GM23338 (cell line): ENCODE measurements at regions not wholly inside any gene's neighbourhood (a gene's known extent, or its start where the extent isn't known, plus 50 kb on each side); places are given as distances from the start of the nearest gene placed in this dataset.

ENCODE experiments used
- ATAC-seq: fragments of 200-7000 bp; cut with Tn5 transposase; 3 replicates; pipeline ENCODE4 v1.9.1; 2020
- DNase-seq: peaks from one replicate; pipeline ENCODE4 v3.0.0-alpha.2; 2015; ENCODE audit warnings: low spot score
- H2AFZ ChIP-seq: fragments of 200-600 bp; sonication (generic); 2 replicates; pipeline ENCODE4 v1.8.0; 2016; ENCODE audit warnings: antibody characterized with exemption, mild to moderate bottlenecking, moderate library complexity
- H3F3A ChIP-seq: fragments of 200-600 bp; sonication (generic); replicated peaks from 2 replicates; pipeline ENCODE4 v1.8.0; 2017; ENCODE audit warnings: antibody characterized with exemption, mixed run types, low read depth
- H3K27ac ChIP-seq: fragments of 200-600 bp; sonication (generic); 2 replicates; pipeline ENCODE4 v1.6.1; 2016; ENCODE audit warnings: low read depth
- H3K27me3 ChIP-seq: fragments of 200-600 bp; sonication (generic); 2 replicates; pipeline ENCODE4 v1.8.0; 2016; ENCODE audit warnings: mild to moderate bottlenecking, mixed run types, moderate library complexity; ENCODE audit not compliant: insufficient read depth
- H3K36me3 ChIP-seq: fragments of 200-600 bp; sonication (generic); 2 replicates; pipeline ENCODE4 v1.8.0; 2016; ENCODE audit warnings: mild to moderate bottlenecking; ENCODE audit not compliant: insufficient read depth
- H3K4me1 ChIP-seq: fragments of 200-600 bp; sonication (generic); 2 replicates; pipeline ENCODE4 v1.8.0; 2016; ENCODE audit warnings: mild to moderate bottlenecking, moderate library complexity; ENCODE audit not compliant: insufficient read depth
- H3K4me2 ChIP-seq: fragments of 200-600 bp; sonication (generic); 2 replicates; pipeline ENCODE4 v1.7.1; 2017; ENCODE audit warnings: mixed run types
- H3K4me3 ChIP-seq: fragments of 200-600 bp; sonication (generic); 2 replicates; pipeline ENCODE4 v1.6.1; 2016; ENCODE audit warnings: mixed run types
- H3K79me2 ChIP-seq: fragments of 200-600 bp; sonication (generic); replicated peaks from 2 replicates; pipeline ENCODE4 v1.8.0; 2017; ENCODE audit warnings: mild to moderate bottlenecking; ENCODE audit not compliant: insufficient read depth
- H3K9me2 ChIP-seq: fragments of 200-600 bp; sonication (generic); 2 replicates; pipeline ENCODE4 v1.8.0; 2017; ENCODE audit not compliant: insufficient read depth
- H4K20me1 ChIP-seq: fragments of 200-600 bp; sonication (generic); replicated peaks from 2 replicates; pipeline ENCODE4 v1.8.0; 2017; ENCODE audit warnings: mild to moderate bottlenecking; ENCODE audit not compliant: insufficient read depth
- H3K27ac Mint-ChIP-seq: 2 replicates; pipeline ENCODE4 v1.8.0; 2020; ENCODE audit warnings: inconsistent platforms, mild to moderate bottlenecking, moderate library complexity, mixed read lengths
- H3K27me3 Mint-ChIP-seq: 3 replicates; pipeline ENCODE4 v1.8.0; 2022; ENCODE audit warnings: low read depth, mild to moderate bottlenecking, moderate library complexity, mixed read lengths, inconsistent platforms; ENCODE audit not compliant: insufficient read depth, poor library complexity
- H3K36me3 Mint-ChIP-seq: 3 replicates; pipeline ENCODE4 v1.8.0; 2021; ENCODE audit warnings: low read depth, mild to moderate bottlenecking, inconsistent platforms, moderate library complexity, mixed read lengths
- H3K4me1 Mint-ChIP-seq: 3 replicates; pipeline ENCODE4 v1.8.0; 2020; ENCODE audit warnings: mild to moderate bottlenecking, inconsistent platforms, mixed read lengths
- H3K4me3 Mint-ChIP-seq: 3 replicates; pipeline ENCODE4 v1.8.0; 2021; ENCODE audit warnings: moderate library complexity, mild to moderate bottlenecking, inconsistent platforms, mixed read lengths
- H3K9me3 Mint-ChIP-seq: 3 replicates; pipeline ENCODE4 v1.8.0; 2020; ENCODE audit warnings: moderate library complexity, mild to moderate bottlenecking, inconsistent platforms, mixed read lengths
- CREB1 ChIP-seq: fragments of 250-450 bp; sonication (Bioruptor Pico); IDR thresholded peaks from 2 replicates; pipeline ENCODE4 v1.5.0; 2020; ENCODE audit warnings: low read depth, mild to moderate bottlenecking, moderate library complexity
- CTCF ChIP-seq, 2 experiments: fragments of 200-600 bp in 1 of 2; sonication (generic) in 1 of 2; conservative IDR thresholded peaks; 2 replicates each; pipeline versions ENCODE4 v1.5.1 to v1.6.1; 2016 to 2017; ENCODE audit warnings: antibody characterized with exemption in 2 of 2, low read depth in 2 of 2, mild to moderate bottlenecking in 2 of 2, moderate library complexity in 1 of 2
- ETS1 ChIP-seq: IDR thresholded peaks from 2 replicates; pipeline ENCODE4 v1.6.1; 2016; ENCODE audit warnings: antibody characterized with exemption
- EZH2phosphoT487 ChIP-seq: fragments of 200-600 bp; sonication (generic); IDR thresholded peaks from one replicate; pipeline ENCODE4 v1.8.1; 2018; ENCODE audit warnings: antibody characterized with exemption; ENCODE audit not compliant: unreplicated experiment
- JUNB ChIP-seq: IDR thresholded peaks from one replicate; pipeline ENCODE4 v1.6.1; 2016; ENCODE audit warnings: antibody characterized with exemption; ENCODE audit not compliant: unreplicated experiment
- NANOG ChIP-seq: IDR thresholded peaks from 2 replicates; pipeline ENCODE4 v1.6.1; 2016; ENCODE audit warnings: antibody characterized with exemption, borderline replicate concordance
- ZNF331 ChIP-seq: fragments of 250-450 bp; sonication (Bioruptor Pico); IDR thresholded peaks from 2 replicates; pipeline ENCODE4 v1.5.0; 2020; ENCODE audit warnings: low read depth, mild to moderate bottlenecking, moderate library complexity
- ZNF462 ChIP-seq: fragments of 250-450 bp; sonication (Bioruptor Pico); IDR thresholded peaks from 2 replicates; pipeline ENCODE4 v1.5.0; 2020; ENCODE audit warnings: mild to moderate bottlenecking, moderate library complexity

GRCh38 chr3:76021376-76021775 is 236.0 kb upstream of the ZNF717 start:
- no peak for DNase-seq
- TF ChIP-seq ZNF331 (CRISPR knock-in tag) (no peak), EZH2phosphoT487 (no peak), CTCF (conservative IDR thresholded peaks at IDR 0.05; ENCODE audit: low read depth in 2 of 2) (no peak)
- no peaks in the 10 kb centered on the region for H4K20me1 ChIP-seq
- H3K27me3 ChIP-seq: no peaks in the 10 kb centered on the region
- no peak for ATAC-seq
- Mint-ChIP-seq H3K9me3 (no peaks in the 10 kb centered on the region), H3K36me3 (peaks cover 8% of the 10 kb centered on the region; the same call in 2 of the 3 replicates), H3K27ac (no peak overlapping the region), H3K4me3 (no peak overlapping the region), H3K27me3 (no peaks in the 10 kb centered on the region), H3K4me1 (peaks cover 15% of the 10 kb centered on the region; the same call in 2 of the 3 replicates)
- H2AFZ ChIP-seq: no peak overlapping the region
- no peaks in the 10 kb centered on the region for H3F3A ChIP-seq
- H3K4me2 ChIP-seq: no peak overlapping the region
- no peaks in the 10 kb centered on the region for H3K36me3 ChIP-seq
- H3K27ac ChIP-seq: no peak overlapping the region
- H3K9me2 ChIP-seq: no peaks in the 10 kb centered on the region
- H3K4me3 ChIP-seq: no peak overlapping the region
- H3K79me2 ChIP-seq: no peaks in the 10 kb centered on the region
- peaks cover 7% of the 10 kb centered on the region; the same call in 1 of the 2 replicates for H3K4me1 ChIP-seq

- Mint-ChIP-seq H3K27me3 (no peaks in the 10 kb centered on the region), H3K36me3 (peaks cover 20% of the 10 kb centered on the region; the same call in 2 of the 3 replicates), H3K9me3 (no peaks in the 10 kb centered on the region), H3K4me1 (peaks cover 9% of the 10 kb centered on the region), H3K4me3 (no peak overlapping the region), H3K27ac (no peak overlapping the region)
- peak; percentile 70 for DNase-seq
- Histone ChIP-seq H3K4me2 (no peak overlapping the region), H2AFZ (no peak overlapping the region), H3K9me2 (no peaks in the 10 kb centered on the region), H3K79me2 (no peaks in the 10 kb centered on the region), H3K4me3 (no peak overlapping the region), H3K4me1 (peaks cover 7% of the 10 kb centered on the region; the same call in 1 of the 2 replicates), H4K20me1 (no peaks in the 10 kb centered on the region), H3K27me3 (no peaks in the 10 kb centered on the region), H3F3A (no peaks in the 10 kb centered on the region), H3K27ac (no peak overlapping the region), H3K36me3 (no peaks in the 10 kb centered on the region)
- peak; percentile 51 for ATAC-seq
- TF ChIP-seq ZNF462 (CRISPR knock-in tag) (no peak), NANOG (no peak), CREB1 (CRISPR knock-in tag) (no peak), JUNB (no peak), CTCF (conservative IDR thresholded peaks at IDR 0.05; ENCODE audit: low read depth in 2 of 2) (peak; percentile 72), ETS1 (no peak)
Measured at GRCh38 chr3:76024640-76025039, 239.3 kb upstream of the ZNF717 start.
